ENCODE measurements at regions not wholly inside any gene's neighbourhood (a gene's known extent, or its start where the extent isn't known, plus 50 kb on each side); places are given as distances from the start of the nearest gene placed in this dataset.

- no peak for DNase-seq (ENCODE audit: low spot score)
Observed at GRCh38 chr1:22285549-22286396, 142.9 kb upstream of the WNT4 start.

GRCh38 chr1:22286491-22286890 is 143.6 kb upstream of the WNT4 start:
- DNase-seq (ENCODE audit: low spot score) = no peak

GRCh38 chr1:22287273-22287672 is 144.4 kb upstream of the WNT4 start:
- DNase-seq (ENCODE audit: low spot score) = no peak

GRCh38 chr1:22287946-22288520 is 145.1 kb upstream of the WNT4 start:
- no peak for DNase-seq (ENCODE audit: low spot score)

- DNase-seq (ENCODE audit: low spot score) = no peak
Observed at GRCh38 chr1:22288593-22289241, 145.8 kb upstream of the WNT4 start.

- no peak for DNase-seq (ENCODE audit: low spot score)
Observed at GRCh38 chr1:22289307-22289995, 146.6 kb upstream of the WNT4 start.

GRCh38 chr1:22290157-22290556 is 147.3 kb upstream of the WNT4 start:
- DNase-seq (ENCODE audit: low spot score) = no peak

- no peak for DNase-seq (ENCODE audit: low spot score)
Observed at GRCh38 chr1:22290611-22291010, 147.7 kb upstream of the WNT4 start.

- no peak for DNase-seq (ENCODE audit: low spot score)
Observed at GRCh38 chr1:22291057-22291456, 148.2 kb upstream of the WNT4 start.

GRCh38 chr1:22291494-22291893 is 148.6 kb upstream of the WNT4 start:
- DNase-seq (ENCODE audit: low spot score) = no peak

- DNase-seq (ENCODE audit: low spot score) = no peak
Observed at GRCh38 chr1:22292011-22292788, 149.3 kb upstream of the WNT4 start.

GRCh38 chr1:22295396-22295795 is 152.5 kb upstream of the WNT4 start:
- no peak for DNase-seq (ENCODE audit: low spot score)

GRCh38 chr1:22295856-22296255 is 153.0 kb upstream of the WNT4 start:
- DNase-seq (ENCODE audit: low spot score) = no peak

GRCh38 chr1:22296701-22297591 is 154.0 kb upstream of the WNT4 start:
- no peak for DNase-seq (ENCODE audit: low spot score)

- DNase-seq (ENCODE audit: low spot score) = no peak
Observed at GRCh38 chr1:22297999-22298398, 153.7 kb upstream of the ZBTB40 start.

GRCh38 chr1:22303816-22304215 is 147.8 kb upstream of the ZBTB40 start:
- DNase-seq (ENCODE audit: low spot score) = no peak

GRCh38 chr1:22309572-22309971 is 142.1 kb upstream of the ZBTB40 start:
- no peak for DNase-seq (ENCODE audit: low spot score)

GRCh38 chr1:22311461-22311860 is 140.2 kb upstream of the ZBTB40 start:
- no peak for DNase-seq (ENCODE audit: low spot score)

- DNase-seq (ENCODE audit: low spot score) = no peak
Observed at GRCh38 chr1:22313321-22313720, 138.3 kb upstream of the ZBTB40 start.

- no peak for DNase-seq (ENCODE audit: low spot score)
Observed at GRCh38 chr1:22314706-22315105, 136.9 kb upstream of the ZBTB40 start.

Measured in mucosa of gallbladder (tissue), 1 donor.